ENCODE measurements at regions not wholly inside any gene's neighbourhood (a gene's known extent, or its start where the extent isn't known, plus 50 kb on each side); places are given as distances from the start of the nearest gene placed in this dataset.

GRCh38 chr2:67625178-67625577 is 228.0 kb downstream of the ETAA1 start:
- DNase-seq (ENCODE audit: low read depth, low spot score): no peak

GRCh38 chr2:67625690-67626475 is 228.8 kb downstream of the ETAA1 start:
- no peak for DNase-seq (ENCODE audit: low read depth, low spot score)

- DNase-seq (ENCODE audit: low read depth, low spot score): no peak
These were observed 229.5 kb downstream of the ETAA1 start for GRCh38 chr2:67626656-67627055.

GRCh38 chr2:67627456-67628207 is 230.5 kb downstream of the ETAA1 start:
- no peak for DNase-seq (ENCODE audit: low read depth, low spot score)

GRCh38 chr2:67628892-67629291 is 231.8 kb downstream of the ETAA1 start:
- no peak for DNase-seq (ENCODE audit: low read depth, low spot score)

- no peak for DNase-seq (ENCODE audit: low read depth, low spot score)
These were observed 234.3 kb downstream of the ETAA1 start for GRCh38 chr2:67631483-67631882.

- DNase-seq (ENCODE audit: low read depth, low spot score): no peak
These were observed 236.2 kb downstream of the ETAA1 start for GRCh38 chr2:67633212-67633856.

GRCh38 chr2:67638146-67638545 is 241.0 kb downstream of the ETAA1 start:
- no peak for DNase-seq (ENCODE audit: low read depth, low spot score)

GRCh38 chr2:67641312-67642045 is 244.3 kb downstream of the ETAA1 start:
- DNase-seq (ENCODE audit: low read depth, low spot score): no peak

- DNase-seq (ENCODE audit: low read depth, low spot score): no peak
These were observed 244.9 kb downstream of the ETAA1 start for GRCh38 chr2:67642046-67642382.

- DNase-seq (ENCODE audit: low read depth, low spot score): no peak
These were observed 245.8 kb downstream of the ETAA1 start for GRCh38 chr2:67642961-67643360.

GRCh38 chr2:67645280-67646138 is 248.4 kb downstream of the ETAA1 start:
- DNase-seq (ENCODE audit: low read depth, low spot score): no peak

- DNase-seq (ENCODE audit: low read depth, low spot score): no peak
These were observed 249.7 kb downstream of the ETAA1 start for GRCh38 chr2:67646714-67647333.

GRCh38 chr2:67649331-67650261 is 252.5 kb downstream of the ETAA1 start:
- DNase-seq (ENCODE audit: low read depth, low spot score): no peak

- DNase-seq (ENCODE audit: low read depth, low spot score): peak; percentile 44
These were observed 253.4 kb downstream of the ETAA1 start for GRCh38 chr2:67650291-67651133.

GRCh38 chr2:67651565-67651964 is 254.4 kb downstream of the ETAA1 start:
- no peak for DNase-seq (ENCODE audit: low read depth, low spot score)

- DNase-seq (ENCODE audit: low read depth, low spot score): no peak
These were observed 255.5 kb downstream of the ETAA1 start for GRCh38 chr2:67652679-67653078.

- DNase-seq (ENCODE audit: low read depth, low spot score): no peak
These were observed 259.7 kb downstream of the ETAA1 start for GRCh38 chr2:67656875-67657274.

GRCh38 chr2:67658820-67659219 is 261.7 kb downstream of the ETAA1 start:
- DNase-seq (ENCODE audit: low read depth, low spot score): no peak
